CD4-positive, alpha-beta T cell (primary cell): ENCODE measurements at regions not wholly inside any gene's neighbourhood (a gene's known extent, or its start where the extent isn't known, plus 50 kb on each side); places are given as distances from the start of the nearest gene placed in this dataset.

Experiments
- ATAC-seq: fragments of 200-7000 bp; cut with Tn5 transposase; one replicate; pipeline ENCODE4 v1.10.0; 2022; ENCODE audit warnings: mild to moderate bottlenecking; ENCODE audit not compliant: poor library complexity
- CTCF ChIA-PET: fragments of 350-600 bp; sonication (Branson Sonifier 250); formaldehyde crosslinking; loops from one replicate; lab custom pipeline; 2021; ENCODE audit warnings: antibody characterized with exemption, inconsistent platforms; lab: Charles Lee
- POLR2A ChIA-PET: fragments of 350-600 bp; sonication (Branson Sonifier 250); formaldehyde crosslinking; loops from one replicate; lab custom pipeline; 2021; ENCODE audit warnings: antibody characterized with exemption, inconsistent platforms; lab: Charles Lee
- DNase-seq, 14 experiments: peaks; one replicate each; pipeline ENCODE4 v3.0.0-alpha.2; 2013 to 2020; ENCODE audit warnings: mixed read lengths in 2 of 14
- H3K27ac ChIP-seq, 2 donors: one replicate each; pipeline versions ENCODE4 v1.5.1 to v1.7.0; 2013; ENCODE audit warnings: low read length in 2 of 2, low read depth in 1 of 2, mild to moderate bottlenecking in 1 of 2
- H3K27me3 ChIP-seq, 2 experiments: 1 replicate in 1 of 2; 2 replicates in 1 of 2; pipeline versions ENCODE4 v1.6.1 to v1.7.0; 2013; ENCODE audit warnings: low read length in 2 of 2, control low read depth in 1 of 2, mild to moderate bottlenecking in 1 of 2, moderate library complexity in 1 of 2; ENCODE audit not compliant: insufficient read depth in 2 of 2, control insufficient read depth in 1 of 2
- H3K36me3 ChIP-seq: one replicate; pipeline ENCODE4 v1.6.1; 2013; ENCODE audit warnings: low read length, control low read depth; ENCODE audit not compliant: insufficient read depth
- H3K4me1 ChIP-seq: one replicate; pipeline ENCODE4 v1.6.1; 2013; ENCODE audit warnings: low read length, control low read depth; ENCODE audit not compliant: insufficient read depth
- H3K4me3 ChIP-seq: one replicate; pipeline ENCODE4 v1.5.1; 2013; ENCODE audit warnings: mild to moderate bottlenecking, low read length, moderate library complexity
- H3K9me3 ChIP-seq, 2 experiments: 1 replicate in 1 of 2; 2 replicates in 1 of 2; pipeline versions ENCODE4 v1.6.1 to v1.7.0; 2013; ENCODE audit warnings: low read length in 2 of 2, mild to moderate bottlenecking in 2 of 2, control low read depth in 1 of 2, moderate library complexity in 1 of 2; ENCODE audit not compliant: control insufficient read depth in 1 of 2, insufficient read depth in 1 of 2
- H3K27ac Mint-ChIP-seq: one replicate; pipeline ENCODE4 v1.8.0; 2020; ENCODE audit warnings: mixed read lengths
- H3K27me3 Mint-ChIP-seq: one replicate; pipeline ENCODE4 v1.8.0; 2021; ENCODE audit warnings: mixed read lengths
- H3K36me3 Mint-ChIP-seq: one replicate; pipeline ENCODE4 v1.8.0; 2021; ENCODE audit warnings: low read depth, mixed read lengths
- H3K4me1 Mint-ChIP-seq: one replicate; pipeline ENCODE4 v1.8.0; 2021; ENCODE audit warnings: low read depth, mixed read lengths
- H3K4me3 Mint-ChIP-seq: one replicate; pipeline ENCODE4 v1.8.0; 2020; ENCODE audit warnings: mild to moderate bottlenecking, mixed read lengths
- H3K9me3 Mint-ChIP-seq: one replicate; pipeline ENCODE4 v1.8.0; 2020; ENCODE audit warnings: mixed read lengths
- CTCF ChIP-seq: fragments of 200-600 bp; IDR thresholded peaks from one replicate; pipeline ENCODE4 v1.8.0; 2022; ENCODE audit warnings: antibody characterized with exemption, mild to moderate bottlenecking
- intact Hi-C, 2 experiments: fragments of 100-400 bp; cut with DNase I in 1 of 2; cut with micrococcal nuclease in 1 of 2; formaldehyde crosslinking; loops; one replicate each; pipeline versions ENCODE4 v1.15.1 to v1.9.0; 2023 to 2025; cut with DNase I, micrococcal nuclease

GRCh38 chr3:40642812-40643211 is 118.1 kb downstream of the ZNF621 start:
- Mint-ChIP-seq H3K27ac (no peak overlapping the region), H3K4me1 (no peaks in the 10 kb centered on the region), H3K4me3 (no peak overlapping the region), H3K9me3 (no peaks in the 10 kb centered on the region), H3K27me3 (peaks cover 4% of the 10 kb centered on the region), H3K36me3 (no peaks in the 10 kb centered on the region)
- Histone ChIP-seq H3K4me3 (no peak overlapping the region), H3K9me3 (peaks cover 0 to 7% of the 10 kb centered on the region in 2 experiments), H3K36me3 (no peaks in the 10 kb centered on the region), H3K4me1 (no peaks in the 10 kb centered on the region), H3K27me3 (no peaks in the 10 kb centered on the region), H3K27ac (no peak overlapping the region)
- DNase-seq (no peak), ATAC-seq (no peak)
- CTCF ChIA-PET: no interaction called here
- intact Hi-C loops: no loop called here
- POLR2A ChIA-PET: no interaction called here
- TF ChIP-seq CTCF: no peak

GRCh38 chr3:40645883-40646282 is 121.1 kb downstream of the ZNF621 start:
- no peak overlapping the region for H3K27ac ChIP-seq
- DNase-seq (no peak), ATAC-seq (no peak)
- CTCF ChIA-PET: no interaction called here
- H3K4me3 Mint-ChIP-seq: no peak overlapping the region
- H3K36me3 ChIP-seq: no peaks in the 10 kb centered on the region
- H3K27ac Mint-ChIP-seq: no peak overlapping the region
- no peak overlapping the region for H3K4me3 ChIP-seq
- H3K9me3 Mint-ChIP-seq: no peaks in the 10 kb centered on the region
- H3K9me3 ChIP-seq: peaks cover 0 to 7% of the 10 kb centered on the region in 2 experiments
- H3K27me3 Mint-ChIP-seq: peaks cover 13% of the 10 kb centered on the region
- H3K4me1 ChIP-seq: no peaks in the 10 kb centered on the region
- H3K4me1 Mint-ChIP-seq: no peaks in the 10 kb centered on the region
- no peaks in the 10 kb centered on the region for H3K27me3 ChIP-seq
- TF ChIP-seq CTCF: no peak
- POLR2A ChIA-PET: no interaction called here
- no peaks in the 10 kb centered on the region for H3K36me3 Mint-ChIP-seq
- intact Hi-C loops: no loop called here

GRCh38 chr3:40649346-40649745 is 124.6 kb downstream of the ZNF621 start:
- Histone ChIP-seq H3K36me3 (no peaks in the 10 kb centered on the region), H3K4me1 (no peaks in the 10 kb centered on the region), H3K27me3 (peaks cover 0 to 10% of the 10 kb centered on the region in 2 experiments), H3K9me3 (peaks cover 0 to 3% of the 10 kb centered on the region in 2 experiments), H3K4me3 (no peak overlapping the region), H3K27ac (no peak overlapping the region)
- intact Hi-C loops: no loop called here
- ATAC-seq (no peak), DNase-seq (no peak)
- H3K27me3 Mint-ChIP-seq: peaks cover 13% of the 10 kb centered on the region
- TF ChIP-seq CTCF: no peak
- no peaks in the 10 kb centered on the region for H3K36me3 Mint-ChIP-seq
- no peaks in the 10 kb centered on the region for H3K4me1 Mint-ChIP-seq
- ChIA-PET POLR2A (no interaction called here), CTCF (no interaction called here)
- no peaks in the 10 kb centered on the region for H3K9me3 Mint-ChIP-seq
- H3K4me3 Mint-ChIP-seq: no peak overlapping the region
- H3K27ac Mint-ChIP-seq: no peak overlapping the region
